ENCODE measurements at regions not wholly inside any gene's neighbourhood (a gene's known extent, or its start where the extent isn't known, plus 50 kb on each side); places are given as distances from the start of the nearest gene placed in this dataset.

DNA sequence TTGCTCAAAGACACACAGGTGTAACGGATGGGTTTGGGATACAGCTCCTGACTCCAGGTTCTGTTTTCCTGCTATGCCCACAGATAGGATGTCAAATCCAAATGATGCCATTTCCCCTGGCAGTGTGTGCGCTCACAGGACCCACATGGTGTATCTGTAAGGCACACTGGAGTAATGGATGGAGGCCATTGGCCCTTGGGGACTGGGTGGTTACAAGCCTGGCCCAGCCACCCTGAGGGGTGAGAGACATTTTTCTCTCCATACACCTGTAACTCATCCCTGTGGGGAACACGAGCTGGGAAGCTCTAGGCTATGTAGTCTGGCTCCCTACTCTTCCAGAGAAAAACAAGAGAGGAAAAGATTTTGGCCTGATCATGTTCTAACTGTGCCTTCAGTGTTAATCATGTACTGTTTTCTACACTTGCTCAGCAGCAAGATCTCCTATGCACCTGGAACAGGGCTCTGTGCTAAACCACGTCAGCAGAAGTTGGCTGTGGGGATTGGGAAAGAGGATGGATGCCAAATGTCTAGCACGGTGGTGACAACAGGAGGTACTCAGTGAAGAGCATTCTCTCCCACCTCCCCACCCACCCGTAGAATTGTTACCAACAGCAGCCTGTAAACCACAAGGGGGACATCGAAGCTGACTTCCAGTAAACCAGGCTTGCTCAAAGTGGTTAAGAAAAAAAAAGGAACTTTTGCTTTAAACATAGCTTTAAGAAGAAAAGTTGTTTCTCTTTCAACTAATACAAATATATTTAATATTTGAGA is 237.0 kb downstream of the LACC1 start:
- peaks cover 4% of the 10 kb centered on the region for H3K27me3 Mint-ChIP-seq (ENCODE audit: insufficient read depth, low read depth, poor library complexity)
- peak overlapping the region; percentile 11; the same call in 1 of the 2 replicates for H3K4me2 ChIP-seq
- peaks cover 35% of the 10 kb centered on the region for H3K4me1 Mint-ChIP-seq

DNA sequence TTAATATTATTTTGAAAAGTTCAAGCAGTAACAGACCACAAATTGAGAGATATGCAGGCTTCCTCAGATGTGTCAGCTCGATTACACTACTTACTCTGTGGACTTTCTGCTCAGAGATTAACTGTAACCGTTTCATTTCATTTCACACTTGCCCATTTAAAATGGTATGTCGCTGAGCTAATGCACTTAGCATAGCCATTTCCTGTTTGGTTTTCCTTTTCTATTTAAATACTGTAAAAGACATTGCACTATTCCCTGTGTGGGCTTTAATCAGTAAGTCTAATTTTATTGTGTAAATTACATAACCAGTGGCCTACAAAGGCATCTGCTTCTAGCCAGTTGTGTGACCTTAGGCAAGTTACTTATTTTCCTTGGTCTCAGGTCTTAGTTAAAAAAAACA is 237.6 kb downstream of the LACC1 start:
- no peaks in the 10 kb centered on the region for H3K27me3 ChIP-seq (ENCODE audit: insufficient read depth)
- no peak for ATAC-seq
- TF ChIP-seq CREB1 (CRISPR knock-in tag; IDR thresholded peaks at IDR 0.05; ENCODE audit: low read depth), result no peak
- no peak for TF ChIP-seq ZNF331 (CRISPR knock-in tag; IDR thresholded peaks at IDR 0.05; ENCODE audit: low read depth)
- TF ChIP-seq JUNB (IDR thresholded peaks at IDR 0.05; ENCODE audit: unreplicated experiment), result no peak
- TF ChIP-seq EZH2 (IDR thresholded peaks at IDR 0.05; ENCODE audit: low read depth, unreplicated experiment), result no peak
- TF ChIP-seq POLR2AphosphoS5 (IDR thresholded peaks at IDR 0.05; ENCODE audit: low read depth), result no peak
- no peak for TF ChIP-seq ZNF114 (CRISPR knock-in tag; IDR thresholded peaks at IDR 0.05)
- TF ChIP-seq, protein P1, sequence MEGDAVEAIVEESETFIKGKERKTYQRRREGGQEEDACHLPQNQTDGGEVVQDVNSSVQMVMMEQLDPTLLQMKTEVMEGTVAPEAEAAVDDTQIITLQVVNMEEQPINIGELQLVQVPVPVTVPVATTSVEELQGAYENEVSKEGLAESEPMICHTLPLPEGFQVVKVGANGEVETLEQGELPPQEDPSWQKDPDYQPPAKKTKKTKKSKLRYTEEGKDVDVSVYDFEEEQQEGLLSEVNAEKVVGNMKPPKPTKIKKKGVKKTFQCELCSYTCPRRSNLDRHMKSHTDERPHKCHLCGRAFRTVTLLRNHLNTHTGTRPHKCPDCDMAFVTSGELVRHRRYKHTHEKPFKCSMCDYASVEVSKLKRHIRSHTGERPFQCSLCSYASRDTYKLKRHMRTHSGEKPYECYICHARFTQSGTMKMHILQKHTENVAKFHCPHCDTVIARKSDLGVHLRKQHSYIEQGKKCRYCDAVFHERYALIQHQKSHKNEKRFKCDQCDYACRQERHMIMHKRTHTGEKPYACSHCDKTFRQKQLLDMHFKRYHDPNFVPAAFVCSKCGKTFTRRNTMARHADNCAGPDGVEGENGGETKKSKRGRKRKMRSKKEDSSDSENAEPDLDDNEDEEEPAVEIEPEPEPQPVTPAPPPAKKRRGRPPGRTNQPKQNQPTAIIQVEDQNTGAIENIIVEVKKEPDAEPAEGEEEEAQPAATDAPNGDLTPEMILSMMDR (conservative IDR thresholded peaks at IDR 0.05; ENCODE audit: low read depth in 2 of 2), result no peak
- no peak for TF ChIP-seq ZNF462 (CRISPR knock-in tag; IDR thresholded peaks at IDR 0.05)

More for the DNA sequence above, 237.0 kb downstream of the LACC1 start:
- Mint-ChIP-seq H3K27ac (no peak overlapping the region), H3K36me3 (ENCODE audit: low read depth) (no peaks in the 10 kb centered on the region; the same call in 2 of the 3 replicates), H3K4me3 (no peak overlapping the region), H3K9me3 (no peaks in the 10 kb centered on the region)
- Histone ChIP-seq H3K4me3 (no peak overlapping the region), H4K20me1 (replicated peaks; ENCODE audit: insufficient read depth) (no peaks in the 10 kb centered on the region), H3F3A (replicated peaks; ENCODE audit: low read depth) (no peaks in the 10 kb centered on the region), H3K36me3 (ENCODE audit: insufficient read depth) (no peaks in the 10 kb centered on the region), H3K27me3 (ENCODE audit: insufficient read depth) (no peaks in the 10 kb centered on the region), H3K4me1 (ENCODE audit: insufficient read depth) (peaks cover 15% of the 10 kb centered on the region), H3K79me2 (replicated peaks; ENCODE audit: insufficient read depth) (no peaks in the 10 kb centered on the region), H3K27ac (ENCODE audit: low read depth) (no peak overlapping the region), H3K9me2 (ENCODE audit: insufficient read depth) (0 out of 2 replicates have a peak, but pooled peaks cover 8% of the 10 kb centered on the region), H2AFZ (peak overlapping the region; percentile 70)
- peak; percentile 90 for ATAC-seq
- TF ChIP-seq EZH2phosphoT487 (IDR thresholded peaks at IDR 0.05; ENCODE audit: unreplicated experiment), result no peak
- TF ChIP-seq, protein P1 (conservative IDR thresholded peaks at IDR 0.05; ENCODE audit: low read depth in 2 of 2), result peak; percentile 19 to 25; a peak in 2 of 4 replicates
- peak; percentile 56 for DNase-seq (ENCODE audit: low spot score)

More for the DNA sequence above, 237.6 kb downstream of the LACC1 start:
- Mint-ChIP-seq H3K9me3 (no peaks in the 10 kb centered on the region), H3K4me1 (peaks cover 35% of the 10 kb centered on the region), H3K27me3 (ENCODE audit: insufficient read depth, low read depth, poor library complexity) (peaks cover 4% of the 10 kb centered on the region), H3K27ac (no peak overlapping the region), H3K36me3 (ENCODE audit: low read depth) (no peaks in the 10 kb centered on the region; the same call in 2 of the 3 replicates), H3K4me3 (no peak overlapping the region)
- H2AFZ ChIP-seq, result no peak overlapping the region; the same call in 1 of the 2 replicates
- no peaks in the 10 kb centered on the region for H3K79me2 ChIP-seq (replicated peaks; ENCODE audit: insufficient read depth)
- peak overlapping the region; percentile 11; the same call in 1 of the 2 replicates for H3K4me2 ChIP-seq
- H4K20me1 ChIP-seq (replicated peaks; ENCODE audit: insufficient read depth), result no peaks in the 10 kb centered on the region
- DNase-seq (ENCODE audit: low spot score), result peak; percentile 8
- no peaks in the 10 kb centered on the region for H3F3A ChIP-seq (replicated peaks; ENCODE audit: low read depth)
- H3K36me3 ChIP-seq (ENCODE audit: insufficient read depth), result no peaks in the 10 kb centered on the region; the same call in 1 of the 2 replicates
- H3K4me1 ChIP-seq (ENCODE audit: insufficient read depth), result peaks cover 15% of the 10 kb centered on the region
- H3K4me3 ChIP-seq, result no peak overlapping the region
- 0 out of 2 replicates have a peak, but pooled peaks cover 8% of the 10 kb centered on the region for H3K9me2 ChIP-seq (ENCODE audit: insufficient read depth)
- no peak overlapping the region for H3K27ac ChIP-seq (ENCODE audit: low read depth)
